ENCODE measurements at regions not wholly inside any gene's neighbourhood (a gene's known extent, or its start where the extent isn't known, plus 50 kb on each side); places are given as distances from the start of the nearest gene placed in this dataset.

DNA sequence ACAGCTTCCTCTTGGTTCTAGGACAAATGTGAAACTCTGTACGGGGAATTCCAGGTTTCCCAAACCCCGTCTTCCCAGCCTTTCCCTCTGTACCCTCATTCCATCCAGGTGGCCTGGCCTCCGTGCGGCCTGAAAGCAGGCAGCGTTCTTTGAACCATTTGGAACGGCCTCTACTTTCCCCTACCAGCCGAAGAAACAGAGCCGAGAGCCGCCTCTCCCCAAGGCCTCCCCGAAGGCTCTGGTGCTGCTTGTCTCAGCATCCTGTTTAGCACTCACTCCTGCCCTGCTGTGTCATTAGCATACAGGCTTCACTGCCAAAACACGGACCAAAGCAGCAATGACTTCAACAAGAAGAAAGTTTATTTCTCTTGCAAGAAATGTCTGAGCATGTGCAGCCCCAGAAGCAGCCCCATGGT lies 137.7 kb downstream of the HSD17B3 start:
- no peak for DNase-seq (ENCODE audit: low spot score)
- no peak for TF ChIP-seq CTCF (IDR thresholded peaks at IDR 0.05)
- no peak overlapping the region for H3K27ac ChIP-seq
- H3K4me3 ChIP-seq: no peak overlapping the region

DNA sequence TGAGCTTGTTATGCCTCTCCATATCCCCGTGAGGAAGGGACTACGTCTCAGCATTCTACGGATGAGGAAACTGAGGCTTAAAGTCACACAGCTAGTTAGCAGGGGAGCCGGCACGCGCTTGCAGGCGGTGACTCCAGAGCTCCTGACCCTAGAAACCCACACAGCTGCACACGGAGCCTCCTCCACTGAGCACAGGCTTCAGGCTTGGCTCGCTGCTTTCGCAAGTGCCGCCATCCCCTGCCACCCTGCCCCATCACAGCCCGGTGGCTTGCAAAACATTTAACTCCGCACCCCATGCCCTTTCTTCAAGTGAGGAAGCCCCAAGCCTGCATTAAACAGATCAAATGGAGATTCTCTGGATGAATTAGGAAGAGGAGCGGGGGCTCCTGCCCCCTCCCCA lies 138.3 kb downstream of the HSD17B3 start:
- Histone ChIP-seq H3K4me3 (no peak overlapping the region), H3K27ac (no peak overlapping the region)
- DNase-seq (ENCODE audit: low spot score): no peak
- TF ChIP-seq CTCF (IDR thresholded peaks at IDR 0.05): no peak

GRCh38 chr9:96163161-96163560 lies 138.8 kb downstream of the HSD17B3 start:
- no peak for TF ChIP-seq CTCF (IDR thresholded peaks at IDR 0.05)
- H3K4me3 ChIP-seq: no peak overlapping the region
- no peak overlapping the region for H3K27ac ChIP-seq
- DNase-seq (ENCODE audit: low spot score): no peak

DNA sequence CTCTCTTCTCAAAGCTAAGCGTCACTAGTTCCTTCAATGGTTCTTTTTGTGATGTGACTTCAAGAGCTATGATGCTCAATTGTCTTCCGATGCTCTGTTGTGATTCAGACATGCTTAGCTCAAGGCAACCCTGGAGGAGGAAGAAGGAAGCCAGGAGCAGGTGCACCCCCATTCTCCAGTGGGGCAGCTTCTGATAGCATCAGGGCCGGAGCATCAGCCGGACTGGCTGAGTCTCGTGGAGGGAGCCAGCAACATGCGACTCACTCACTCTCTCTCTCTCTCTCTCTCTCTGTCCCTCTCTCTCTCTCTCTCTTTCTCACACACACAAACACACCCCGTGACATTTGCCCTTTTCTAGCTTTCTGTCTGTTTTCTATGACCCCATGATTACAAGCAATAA lies 140.2 kb downstream of the HSD17B3 start:
- no peak overlapping the region for H3K27ac ChIP-seq
- no peak for TF ChIP-seq CTCF (IDR thresholded peaks at IDR 0.05)
- DNase-seq (ENCODE audit: low spot score): no peak
- H3K4me3 ChIP-seq: no peak overlapping the region

GRCh38 chr9:96160866-96161265 lies 141.1 kb downstream of the HSD17B3 start:
- Histone ChIP-seq H3K27ac (no peak overlapping the region), H3K4me3 (no peak overlapping the region)
- no peak for TF ChIP-seq CTCF (IDR thresholded peaks at IDR 0.05)
- no peak for DNase-seq (ENCODE audit: low spot score)

- no peak for TF ChIP-seq CTCF (IDR thresholded peaks at IDR 0.05)
- no peak overlapping the region for H3K4me3 ChIP-seq
- DNase-seq (ENCODE audit: low spot score): no peak
- H3K27ac ChIP-seq: no peak overlapping the region
Measured at GRCh38 chr9:96160168-96160567, 141.8 kb downstream of the HSD17B3 start.

DNA sequence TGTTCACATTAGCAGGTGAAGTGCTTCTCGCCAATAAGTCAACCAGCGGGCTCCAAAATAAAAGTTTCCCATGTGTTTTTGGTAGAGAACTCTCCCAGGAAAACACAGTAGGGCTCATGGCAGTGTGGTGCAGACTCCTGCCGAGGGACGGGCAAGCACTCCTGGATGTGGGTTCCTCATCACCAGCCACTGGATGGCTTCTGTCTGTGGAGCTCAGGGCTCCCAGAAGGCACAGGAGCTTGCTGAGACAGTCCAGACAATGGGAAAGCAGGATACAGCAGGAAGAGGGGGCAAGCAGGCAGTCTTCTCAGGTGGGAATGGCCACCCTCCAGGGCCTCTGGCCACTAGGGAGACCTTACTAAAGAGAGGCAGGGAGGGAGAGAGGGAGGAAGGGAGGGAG lies 142.4 kb downstream of the HSD17B3 start:
- TF ChIP-seq CTCF (IDR thresholded peaks at IDR 0.05): no peak
- H3K4me3 ChIP-seq: no peak overlapping the region
- H3K27ac ChIP-seq: no peak overlapping the region
- DNase-seq (ENCODE audit: low spot score): no peak
